CD4-positive, alpha-beta T cell treated with Interleukin-4 for 4 hours (primary cell): ENCODE measurements at regions not wholly inside any gene's neighbourhood (a gene's known extent, or its start where the extent isn't known, plus 50 kb on each side); places are given as distances from the start of the nearest gene placed in this dataset.

Experiments
- DNase-seq: peaks from one replicate; pipeline ENCODE4 v3.0.0-alpha.2; 2020

DNA sequence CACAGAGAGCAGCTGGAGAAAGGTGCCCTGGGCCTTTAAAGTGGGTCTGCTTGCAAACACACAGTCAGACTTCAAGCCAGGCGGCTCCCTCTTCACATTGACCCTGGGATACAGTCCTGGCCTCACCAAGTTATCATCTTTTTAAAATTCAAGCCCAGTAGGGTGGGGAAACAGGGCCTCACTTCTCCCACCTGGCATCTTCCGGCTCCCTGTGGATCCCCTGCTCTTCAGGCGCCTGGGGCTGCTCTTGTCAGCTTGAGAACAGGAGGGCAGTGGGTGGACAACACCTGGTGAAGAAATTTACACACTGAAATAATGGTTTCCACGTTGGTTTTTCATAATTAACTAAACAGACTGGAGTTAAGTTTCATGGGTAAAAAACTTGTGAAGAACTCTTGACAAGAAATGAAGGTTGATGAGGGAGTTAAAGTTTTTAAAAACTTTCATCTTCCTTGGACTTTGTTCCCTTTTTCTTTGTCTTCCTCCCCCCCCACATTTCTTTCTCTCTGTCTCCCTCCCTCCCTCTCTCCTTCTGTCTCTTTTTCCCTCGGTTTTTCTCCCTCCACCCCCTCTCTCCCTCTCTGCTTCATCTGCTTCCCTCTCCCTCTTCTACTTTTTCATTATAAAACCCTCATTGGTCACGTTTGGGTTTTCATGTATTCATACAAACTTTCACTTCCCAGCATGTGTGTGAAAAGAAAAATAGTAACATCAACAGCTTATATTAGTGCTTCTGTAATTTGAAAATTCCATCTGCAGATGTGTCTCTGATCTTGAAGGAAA lies 219.6 kb downstream of the DMRT2 start:
- no peak for DNase-seq

DNA sequence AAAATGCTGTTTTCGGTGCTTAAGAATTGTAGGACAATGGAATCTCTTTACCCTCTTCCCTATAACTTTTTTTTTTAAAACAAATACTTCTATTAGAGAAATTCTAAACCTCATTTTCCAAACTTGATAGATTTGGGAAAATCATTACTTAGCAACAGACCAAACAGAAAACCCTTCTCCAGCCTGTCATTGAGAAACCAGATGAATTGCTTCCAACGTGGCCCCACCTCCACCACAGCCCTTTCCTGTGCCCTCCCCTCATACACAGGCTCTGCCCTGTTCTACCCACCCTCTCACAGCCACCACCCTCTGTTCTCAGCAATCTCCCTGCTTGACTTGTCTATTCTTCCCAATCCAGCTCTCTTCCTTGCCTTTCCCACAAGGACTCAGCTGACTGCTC lies 221.2 kb downstream of the DMRT2 start:
- no peak for DNase-seq

DNA sequence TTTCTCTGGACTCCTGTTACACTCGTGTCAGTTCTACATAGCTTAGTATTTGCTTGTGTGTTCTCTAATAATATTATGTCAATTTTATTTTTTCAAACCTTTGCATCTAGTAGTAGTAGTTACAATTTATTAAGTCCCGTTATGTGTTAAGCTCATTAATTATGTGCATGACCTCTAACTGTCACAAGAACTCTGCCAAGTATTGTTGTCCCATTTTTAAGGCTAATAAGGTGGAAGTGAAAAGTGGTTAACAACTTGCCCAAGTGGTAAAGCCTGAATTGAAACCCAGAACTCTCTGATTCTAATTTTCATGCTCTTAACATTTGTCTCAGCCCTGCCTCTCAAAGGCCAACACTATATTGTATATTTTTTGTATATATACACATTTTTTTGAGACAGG lies 221.6 kb downstream of the DMRT2 start:
- no peak for DNase-seq

GRCh38 chr9:1272488-1272887 lies 222.3 kb downstream of the DMRT2 start:
- no peak for DNase-seq

DNA sequence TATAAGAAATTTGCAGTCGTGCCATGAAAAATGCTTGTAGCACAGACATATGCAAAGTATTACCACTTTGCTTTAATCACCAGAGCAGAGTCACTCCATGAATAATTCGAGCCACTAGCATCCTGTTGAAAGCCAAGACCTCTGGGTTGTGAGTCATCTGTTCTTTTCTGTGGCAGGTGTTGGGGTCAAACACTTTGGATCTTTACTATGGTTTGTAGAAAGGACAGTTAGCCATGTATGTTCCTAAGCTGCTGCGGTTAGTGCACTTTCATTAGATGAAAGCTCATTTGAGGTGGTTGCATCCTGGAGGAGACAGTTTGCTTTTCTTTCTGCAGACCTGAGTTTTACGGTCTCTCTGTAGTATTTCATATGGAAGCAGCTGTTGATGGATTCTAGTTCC lies 223.7 kb downstream of the DMRT2 start:
- no peak for DNase-seq

DNA sequence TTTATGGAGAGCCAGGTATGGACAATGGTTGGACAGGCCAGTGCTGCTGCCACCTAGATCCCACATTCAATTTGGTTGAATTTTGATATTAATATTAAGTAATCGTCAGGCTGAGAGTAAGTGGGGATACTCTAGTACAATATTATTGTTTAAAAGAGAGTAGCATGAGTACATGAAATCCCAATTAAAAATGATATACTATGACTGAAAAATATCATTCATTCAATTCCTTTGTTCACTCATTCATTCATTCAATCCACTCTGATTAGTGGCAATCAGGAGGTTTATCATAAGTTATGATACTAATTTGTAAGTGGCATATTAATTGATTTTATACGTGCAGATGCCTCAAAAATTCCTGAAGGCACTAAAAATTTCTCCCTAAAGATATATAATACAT lies 224.2 kb downstream of the DMRT2 start:
- DNase-seq: no peak

- no peak for DNase-seq
Observed at GRCh38 chr9:1276474-1276873, 226.3 kb downstream of the DMRT2 start.

- DNase-seq: no peak
Observed at GRCh38 chr9:1284727-1285126, 234.6 kb downstream of the DMRT2 start.

- DNase-seq: no peak
Observed at GRCh38 chr9:1285526-1285925, 235.4 kb downstream of the DMRT2 start.

- no peak for DNase-seq
Observed at GRCh38 chr9:1292384-1292783, 242.2 kb downstream of the DMRT2 start.

GRCh38 chr9:1294641-1295258 lies 244.6 kb downstream of the DMRT2 start:
- no peak for DNase-seq

DNA sequence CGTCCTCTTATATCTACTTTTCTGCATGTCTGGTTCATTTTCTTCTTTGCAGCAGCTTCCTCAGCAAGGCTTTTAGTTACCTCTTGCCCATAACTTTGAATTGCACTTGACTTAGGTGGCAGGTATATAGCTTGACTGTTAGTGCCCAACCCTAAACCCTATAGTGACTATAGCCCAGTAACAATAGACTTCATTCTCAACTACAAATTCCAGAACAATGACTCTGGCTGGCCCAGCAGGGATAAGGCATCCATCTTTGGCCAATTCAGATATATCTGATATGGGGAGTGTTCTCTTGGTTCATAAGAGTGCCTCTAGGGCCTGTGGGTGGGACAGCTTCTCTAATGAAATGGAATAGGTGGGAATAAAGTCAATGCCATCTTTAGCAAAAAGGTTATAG lies 246.2 kb downstream of the DMRT2 start:
- no peak for DNase-seq

DNA sequence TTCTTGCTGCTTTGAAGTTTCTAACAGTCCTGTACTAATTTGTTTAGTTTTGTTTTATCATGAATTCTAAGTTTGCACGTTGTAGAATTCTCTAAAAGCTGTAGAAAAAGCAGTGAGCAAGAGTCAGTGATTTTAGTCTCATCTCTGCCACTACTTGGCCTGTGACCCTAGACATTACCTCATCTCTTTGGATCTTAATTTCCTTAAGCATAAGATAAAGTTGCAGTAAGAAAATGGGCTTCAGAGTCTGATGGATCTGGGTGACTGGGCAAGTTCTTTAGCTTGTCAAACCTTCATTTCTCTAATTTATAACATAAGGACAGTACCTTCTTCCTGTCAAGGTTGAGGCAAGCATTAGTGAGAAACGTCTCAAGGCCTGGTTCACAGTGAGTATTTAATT lies 247.9 kb downstream of the DMRT2 start:
- DNase-seq: no peak

DNA sequence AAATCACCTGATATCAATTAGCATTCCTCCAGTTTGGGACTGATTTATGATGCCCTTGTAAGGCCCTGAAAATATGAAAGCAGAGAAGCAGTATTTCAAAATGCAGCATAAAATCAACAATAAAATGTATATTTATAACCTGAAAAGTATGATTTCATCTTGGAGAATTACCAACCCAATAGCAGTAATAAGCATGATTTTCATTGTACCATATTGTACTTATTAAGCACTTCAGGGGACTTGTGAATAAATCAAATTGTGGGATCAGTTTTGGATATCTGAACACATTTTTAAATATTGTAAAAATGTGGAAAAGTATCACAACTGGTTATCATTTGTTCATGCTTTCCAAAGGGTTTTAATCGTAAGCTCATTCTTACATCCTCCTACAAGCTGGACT lies 250.8 kb downstream of the DMRT2 start:
- DNase-seq: no peak

DNA sequence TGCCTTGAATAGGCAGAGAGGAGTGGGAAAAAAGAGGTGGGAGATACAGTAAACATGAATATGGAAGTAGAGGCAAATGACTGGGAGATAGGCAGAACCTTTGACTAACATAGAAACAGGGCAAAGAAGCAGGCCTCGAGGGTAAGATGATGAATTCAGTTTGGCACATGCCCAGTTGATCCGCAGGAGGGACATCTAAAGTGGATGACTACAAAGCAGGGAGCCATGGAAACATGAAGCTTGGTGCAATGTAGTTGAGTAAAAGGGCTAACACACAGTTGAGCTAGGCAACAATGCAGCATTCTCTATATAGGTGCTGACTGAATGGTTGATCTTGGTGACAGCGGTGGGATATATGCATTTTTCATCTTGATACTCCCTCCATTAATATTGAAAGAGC lies 253.8 kb downstream of the DMRT2 start:
- no peak for DNase-seq

GRCh38 chr9:1311462-1312042 lies 261.4 kb downstream of the DMRT2 start:
- DNase-seq: no peak

- DNase-seq: no peak
Observed at GRCh38 chr9:1319436-1319835, 269.3 kb downstream of the DMRT2 start.

- DNase-seq: no peak
Observed at GRCh38 chr9:1320051-1320557, 269.9 kb downstream of the DMRT2 start.

GRCh38 chr9:1320607-1321195 lies 270.5 kb downstream of the DMRT2 start:
- DNase-seq: no peak

DNA sequence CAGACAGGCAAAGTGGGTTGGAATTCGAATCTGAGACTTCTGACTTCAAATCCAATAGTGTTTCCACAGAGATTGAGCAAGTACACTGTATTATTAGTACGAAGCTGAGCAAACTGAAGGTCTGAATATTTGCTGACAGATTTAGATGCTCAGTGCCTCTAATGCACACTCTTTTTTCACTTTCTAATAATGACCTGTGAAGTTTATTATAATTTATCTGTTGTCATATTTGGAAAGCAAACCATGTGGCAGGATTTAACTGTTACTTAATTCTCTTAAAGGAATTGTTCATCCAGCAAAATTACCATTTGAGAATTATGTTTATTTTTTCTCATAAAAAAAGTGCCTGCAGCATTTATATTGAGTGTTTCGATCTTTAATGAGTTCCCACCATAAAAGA lies 277.3 kb downstream of the DMRT2 start:
- no peak for DNase-seq

DNA sequence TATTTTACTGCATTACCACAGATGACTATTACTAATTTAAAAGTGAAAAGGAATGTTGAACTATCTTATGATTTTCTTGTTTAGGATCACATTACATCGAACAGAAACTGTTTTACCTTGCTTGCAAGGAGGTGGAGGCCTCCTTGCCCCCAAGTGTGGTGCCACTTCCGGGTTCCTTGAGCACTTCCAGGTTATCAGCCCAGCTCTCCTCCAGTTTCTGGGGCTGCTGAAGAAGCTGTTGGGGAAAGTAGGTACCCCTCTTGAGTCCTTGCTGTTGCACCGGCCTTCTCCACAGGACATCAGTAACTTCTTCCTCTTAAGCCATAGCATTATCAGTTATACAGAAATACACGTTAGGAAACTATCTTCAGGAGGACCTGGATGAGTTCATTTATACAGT lies 278.2 kb downstream of the DMRT2 start:
- no peak for DNase-seq

DNA sequence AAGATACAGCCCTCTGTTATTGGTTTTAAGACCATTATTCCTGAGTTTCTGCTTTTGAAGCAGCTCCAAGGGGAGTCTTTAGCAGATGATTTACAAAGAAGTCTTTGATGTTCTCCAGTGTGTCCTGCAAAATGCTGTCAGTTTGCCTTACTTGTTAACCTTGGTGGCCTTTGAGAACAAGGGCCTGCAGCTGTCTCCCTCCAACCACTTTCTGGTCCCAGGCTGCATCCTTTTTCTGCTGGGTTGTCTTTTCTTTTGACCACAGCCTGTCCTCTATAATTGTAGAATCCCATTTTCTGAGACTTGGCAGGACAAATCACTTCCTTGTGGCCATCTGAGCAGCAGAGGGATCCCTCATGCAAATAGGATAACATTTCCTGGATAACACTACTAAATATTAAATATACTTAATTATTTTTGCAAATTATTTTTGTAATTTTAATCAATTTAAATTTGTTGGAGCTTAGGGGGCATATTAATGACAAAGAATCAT lies 281.4 kb downstream of the DMRT2 start:
- no peak for DNase-seq

DNA sequence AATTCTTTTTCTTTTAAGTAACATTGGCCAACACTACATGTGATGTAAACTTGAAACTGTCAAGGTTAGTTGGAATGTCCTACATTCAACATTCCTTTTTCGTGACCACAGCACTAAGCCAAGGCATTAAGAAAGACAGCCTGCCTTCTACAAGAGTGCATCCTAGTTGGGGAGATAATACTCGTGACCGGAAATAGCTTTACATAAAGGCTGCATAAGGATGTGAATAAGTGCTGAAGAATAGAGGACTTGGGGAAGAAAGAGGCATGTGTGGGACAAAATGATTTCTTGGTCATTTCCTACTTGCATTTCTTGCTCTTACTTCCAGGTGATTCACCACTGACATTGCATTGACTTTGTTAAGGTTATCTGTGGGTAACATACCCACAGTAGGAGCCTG lies 282.0 kb downstream of the DMRT2 start:
- no peak for DNase-seq

- no peak for DNase-seq
Observed at GRCh38 chr9:1335174-1335573, 285.0 kb downstream of the DMRT2 start.
